MCF 10A (cell line): ENCODE measurements at regions not wholly inside any gene's neighbourhood (a gene's known extent, or its start where the extent isn't known, plus 50 kb on each side); places are given as distances from the start of the nearest gene placed in this dataset.
"Not testable (repeated sequence)": the region's sequence is repeated elsewhere in the genome, so short reads cannot be mapped to it uniquely, and the experiment has no call there.

Source experiments
- BruUV-seq: library from RNA; stranded (reverse); fragments of 400-500 nt; replicated peaks from 2 replicates; lab custom pipeline; 2021; lab: Mats Ljungman, UMichigan
- CTCF ChIA-PET: fragments of 300-600 bp; sonication (Branson Sonifier 250); formaldehyde crosslinking; extraction: SDS; loops from one replicate; lab custom pipeline; 2021; ENCODE audit warnings: antibody characterized with exemption, inconsistent platforms; lab: Yijun Ruan, JAX
- POLR2A ChIA-PET: fragments of 300-600, 350-650 bp; sonication (Branson Sonifier 250); formaldehyde crosslinking; extraction: SDS; loops from one replicate; lab custom pipeline; 2020; ENCODE audit warnings: antibody characterized with exemption, inconsistent platforms; lab: Yijun Ruan, JAX
- DNase-seq: peaks from one replicate; pipeline ENCODE4 v3.0.0-alpha.2; 2018; ENCODE audit not compliant: unreplicated experiment
- H3K27ac Mint-ChIP-seq: one replicate; pipeline ENCODE4 v1.8.0; 2022; ENCODE audit warnings: mild to moderate bottlenecking, low read depth, mixed read lengths; ENCODE audit not compliant: unreplicated experiment
- H3K27me3 Mint-ChIP-seq: one replicate; pipeline ENCODE4 v1.8.0; 2022; ENCODE audit warnings: mixed read lengths; ENCODE audit not compliant: insufficient read depth, unreplicated experiment
- H3K36me3 Mint-ChIP-seq: one replicate; pipeline ENCODE4 v1.8.0; 2022; ENCODE audit warnings: mild to moderate bottlenecking, moderate library complexity, mixed read lengths; ENCODE audit not compliant: insufficient read depth, unreplicated experiment
- H3K4me1 Mint-ChIP-seq: one replicate; pipeline ENCODE4 v1.8.0; 2022; ENCODE audit warnings: mixed read lengths; ENCODE audit not compliant: insufficient read depth, unreplicated experiment
- H3K4me3 Mint-ChIP-seq: one replicate; pipeline ENCODE4 v1.8.0; 2022; ENCODE audit warnings: mild to moderate bottlenecking, moderate library complexity, mixed read lengths; ENCODE audit not compliant: unreplicated experiment
- H3K9me3 Mint-ChIP-seq: one replicate; pipeline ENCODE4 v1.8.0; 2022; ENCODE audit warnings: mixed read lengths; ENCODE audit not compliant: unreplicated experiment
- intact Hi-C: fragments of 100-400 bp; cut with micrococcal nuclease; formaldehyde crosslinking; loops from 2 replicates; pipeline ENCODE4 v1.14.1; 2022
- TF ChIP-seq, protein P1 (sequence below): fragments of 200-600 bp; IDR thresholded peaks from one replicate; pipeline ENCODE4 v1.8.0; 2022; ENCODE audit warnings: antibody characterized with exemption, mild to moderate bottlenecking; ENCODE audit not compliant: unreplicated experiment

DNA sequence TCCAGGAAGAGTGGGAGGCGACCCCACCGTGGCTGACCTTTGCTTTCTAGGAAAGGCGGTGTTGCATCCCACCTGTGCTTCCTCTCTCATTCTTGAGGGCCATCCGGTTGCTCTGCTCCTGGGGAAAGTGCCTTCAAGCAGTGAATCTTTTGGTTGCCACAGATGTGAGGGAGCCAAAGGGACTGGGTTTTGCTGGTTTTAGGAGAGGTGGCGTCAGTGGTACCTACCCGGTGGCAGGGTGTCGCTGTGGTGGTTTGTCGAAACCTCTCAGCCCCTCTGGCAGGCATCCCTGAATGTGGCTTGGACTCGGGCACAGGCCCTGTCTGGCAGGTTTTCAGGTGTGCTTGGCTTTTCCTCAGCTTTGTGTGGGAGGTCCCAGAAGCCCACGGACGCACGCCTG lies 611.5 kb downstream of the KCNJ18 start:
- Mint-ChIP-seq H3K4me1 (no peaks in the 10 kb centered on the region), H3K27me3 (no peaks in the 10 kb centered on the region), H3K4me3 (no peak overlapping the region), H3K9me3 (peaks cover 50% of the 10 kb centered on the region), H3K36me3 (no peaks in the 10 kb centered on the region), H3K27ac (no peak overlapping the region)
- no TSS peak for BruUV-seq
- POLR2A ChIA-PET, result no interaction called here
- CTCF ChIA-PET, result no interaction called here
- no peak for DNase-seq
- intact Hi-C loops, result no loop called here
- TF ChIP-seq, protein P1, sequence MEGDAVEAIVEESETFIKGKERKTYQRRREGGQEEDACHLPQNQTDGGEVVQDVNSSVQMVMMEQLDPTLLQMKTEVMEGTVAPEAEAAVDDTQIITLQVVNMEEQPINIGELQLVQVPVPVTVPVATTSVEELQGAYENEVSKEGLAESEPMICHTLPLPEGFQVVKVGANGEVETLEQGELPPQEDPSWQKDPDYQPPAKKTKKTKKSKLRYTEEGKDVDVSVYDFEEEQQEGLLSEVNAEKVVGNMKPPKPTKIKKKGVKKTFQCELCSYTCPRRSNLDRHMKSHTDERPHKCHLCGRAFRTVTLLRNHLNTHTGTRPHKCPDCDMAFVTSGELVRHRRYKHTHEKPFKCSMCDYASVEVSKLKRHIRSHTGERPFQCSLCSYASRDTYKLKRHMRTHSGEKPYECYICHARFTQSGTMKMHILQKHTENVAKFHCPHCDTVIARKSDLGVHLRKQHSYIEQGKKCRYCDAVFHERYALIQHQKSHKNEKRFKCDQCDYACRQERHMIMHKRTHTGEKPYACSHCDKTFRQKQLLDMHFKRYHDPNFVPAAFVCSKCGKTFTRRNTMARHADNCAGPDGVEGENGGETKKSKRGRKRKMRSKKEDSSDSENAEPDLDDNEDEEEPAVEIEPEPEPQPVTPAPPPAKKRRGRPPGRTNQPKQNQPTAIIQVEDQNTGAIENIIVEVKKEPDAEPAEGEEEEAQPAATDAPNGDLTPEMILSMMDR, result no peak

DNA sequence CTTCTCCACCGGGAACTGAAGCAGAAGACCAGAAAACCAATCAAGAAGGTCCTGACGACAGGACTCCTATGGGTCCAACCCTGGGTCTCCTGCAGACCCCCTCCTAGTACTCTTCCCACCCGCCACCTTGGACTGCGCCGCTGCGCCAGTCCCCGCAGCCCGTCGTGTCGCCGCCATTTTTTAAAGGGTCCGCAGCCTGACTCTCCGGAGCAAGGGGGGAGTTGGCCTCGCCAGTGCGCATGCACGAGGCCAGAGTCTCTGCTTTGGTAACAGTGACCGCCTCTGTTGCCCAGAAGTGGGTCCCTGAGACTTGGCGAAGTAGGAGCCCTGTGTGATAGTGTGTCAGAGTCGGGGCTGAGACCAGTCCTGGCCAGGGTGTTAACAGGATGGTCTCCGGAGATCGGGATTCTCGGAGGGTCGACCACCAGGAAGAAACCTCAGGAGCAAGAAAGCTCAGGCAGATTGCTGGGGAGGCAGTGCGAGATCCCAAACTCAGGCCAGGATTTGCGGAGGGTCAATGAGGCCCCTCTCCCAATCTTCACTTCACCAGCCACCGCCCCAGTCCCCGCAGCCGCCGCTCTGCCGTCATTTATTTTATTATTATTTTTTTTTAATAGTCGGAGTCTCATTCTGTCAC lies 612.5 kb downstream of the KCNJ18 start:
- DNase-seq, result no peak
- CTCF ChIA-PET, result no interaction called here
- H3K27me3 Mint-ChIP-seq, result no peaks in the 10 kb centered on the region
- no peaks in the 10 kb centered on the region for H3K4me1 Mint-ChIP-seq
- no TSS peak for BruUV-seq
- intact Hi-C loops, result no loop called here
- H3K4me3 Mint-ChIP-seq, result no peak overlapping the region
- peaks cover 44% of the 10 kb centered on the region for H3K9me3 Mint-ChIP-seq
- POLR2A ChIA-PET, result no interaction called here
- TF ChIP-seq, protein P1, result no peak
- H3K36me3 Mint-ChIP-seq, result no peaks in the 10 kb centered on the region
- H3K27ac Mint-ChIP-seq, result no peak overlapping the region

DNA sequence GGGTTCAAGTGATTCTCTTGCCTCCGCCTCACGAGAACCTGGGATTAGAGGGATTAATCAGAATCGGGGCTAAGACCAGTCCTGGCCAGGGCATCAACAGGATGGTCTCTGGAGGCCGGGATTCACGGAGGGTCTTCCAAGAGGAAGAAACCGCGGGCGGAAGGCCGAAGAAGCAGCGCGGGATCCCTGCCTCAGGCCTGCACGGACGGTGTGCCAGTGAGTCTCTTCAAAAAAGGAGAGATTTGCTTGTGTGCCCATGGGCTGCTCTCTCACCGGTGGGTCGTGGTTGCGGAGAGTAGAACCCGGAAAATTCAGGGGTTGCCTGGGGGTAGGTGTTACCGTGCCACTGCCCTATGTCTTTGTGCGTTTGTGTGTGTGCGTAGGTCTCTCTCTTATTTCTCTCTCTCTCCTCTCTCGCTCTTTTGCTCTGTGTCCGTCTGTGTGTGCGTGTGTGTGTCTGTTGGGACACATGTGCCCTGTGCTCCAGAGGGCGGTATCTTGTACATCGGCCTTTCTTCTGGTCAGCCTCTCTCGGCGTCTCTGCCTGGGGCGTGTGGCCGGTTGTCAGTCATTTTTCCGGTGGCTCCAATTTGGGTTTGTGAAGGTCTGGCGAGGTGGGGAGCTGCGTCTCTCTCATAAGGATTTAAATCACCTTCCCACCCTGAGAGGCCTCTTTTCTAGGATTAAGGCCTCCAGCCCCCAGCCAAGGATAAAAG lies 613.2 kb downstream of the KCNJ18 start:
- CTCF ChIA-PET, result no interaction called here
- intact Hi-C loops, result no loop called here

DNA sequence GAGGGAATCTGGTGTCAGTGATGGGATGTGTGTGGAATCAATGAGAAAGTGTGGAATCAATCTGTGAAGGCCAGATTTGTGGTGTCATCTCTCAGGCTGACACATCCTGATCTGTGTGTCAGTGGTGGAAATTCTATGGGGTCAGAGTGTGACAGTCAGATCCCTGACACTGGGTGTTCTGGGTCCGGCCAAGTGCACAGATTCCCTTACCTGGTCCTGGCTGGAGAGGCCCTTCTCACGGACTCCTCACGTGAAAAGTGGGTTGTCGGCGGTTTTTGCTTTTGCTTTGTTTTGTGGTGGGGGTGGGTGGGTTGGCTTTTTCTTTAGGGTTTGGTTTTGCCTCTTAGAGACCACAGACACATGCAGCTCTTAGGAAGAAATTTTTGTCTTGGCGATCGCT lies 618.0 kb downstream of the KCNJ18 start:
- H3K9me3 Mint-ChIP-seq, result peaks cover 43% of the 10 kb centered on the region
- CTCF ChIA-PET, H3K27ac Mint-ChIP-seq, BruUV-seq, H3K27me3 Mint-ChIP-seq, DNase-seq, POLR2A ChIA-PET, H3K4me1 Mint-ChIP-seq, H3K4me3 Mint-ChIP-seq, H3K36me3 Mint-ChIP-seq, intact Hi-C loops: not testable (repeated sequence)

More for the DNA sequence above, 613.2 kb downstream of the KCNJ18 start:
- Mint-ChIP-seq H3K36me3 (no peaks in the 10 kb centered on the region), H3K9me3 (peaks cover 45% of the 10 kb centered on the region), H3K27me3 (no peaks in the 10 kb centered on the region), H3K4me3 (no peak overlapping the region), H3K27ac (no peak overlapping the region), H3K4me1 (no peaks in the 10 kb centered on the region)
- TF ChIP-seq, protein P1, result no peak
- no peak for DNase-seq
- POLR2A ChIA-PET, result no interaction called here
- no TSS peak for BruUV-seq
